Esophagus muscularis mucosa (tissue), 4 donors: ENCODE measurements at regions not wholly inside any gene's neighbourhood (a gene's known extent, or its start where the extent isn't known, plus 50 kb on each side); places are given as distances from the start of the nearest gene placed in this dataset.

Experiments
- DNase-seq: peaks from one replicate; pipeline ENCODE4 v3.0.0-alpha.2; 2017; ENCODE audit errors: extremely low spot score
- H3K27ac ChIP-seq, 4 donors: fragments of 200-600 bp; sonication (generic); replicated peaks in 1 of 4; 1 replicate in 3 of 4; 2 replicates in 1 of 4; pipeline ENCODE4 v1.5.1; 2016 to 2019; ENCODE audit warnings: mild to moderate bottlenecking in 1 of 4
- H3K27me3 ChIP-seq, 4 donors: fragments of 200-600 bp; sonication (generic); one replicate each; pipeline versions ENCODE4 v1.5.1 to v1.6.0; 2016 to 2019
- H3K36me3 ChIP-seq, 4 donors: fragments of 200-600 bp; sonication (generic); one replicate each; pipeline ENCODE4 v1.5.1; 2016 to 2019
- H3K4me1 ChIP-seq, 4 donors: fragments of 200-600 bp; sonication (generic); one replicate each; pipeline ENCODE4 v1.5.1; 2016 to 2019
- H3K4me3 ChIP-seq, 4 donors: fragments of 200-600 bp; sonication (generic); 1 replicate in 2 of 4; 2 replicates in 2 of 4; pipeline ENCODE4 v1.5.1; 2016 to 2019; ENCODE audit warnings: mild to moderate bottlenecking in 4 of 4, moderate library complexity in 1 of 4
- H3K9me3 ChIP-seq, 4 donors: fragments of 200-600 bp; sonication (generic); 1 replicate in 3 of 4; 2 replicates in 1 of 4; pipeline ENCODE4 v1.5.1; 2016 to 2019
- CTCF ChIP-seq, 3 experiments: fragments of 200-600 bp in 2 of 3; fragments of 450-650 bp in 1 of 3; sonication (generic) in 2 of 3; IDR thresholded peaks; one replicate each; pipeline ENCODE4 v1.5.1; 2017 to 2019; ENCODE audit warnings: antibody characterized with exemption in 3 of 3, mild to moderate bottlenecking in 2 of 3, moderate library complexity in 1 of 3
- EP300 ChIP-seq: sonication (generic); formaldehyde crosslinking; IDR thresholded peaks from one replicate; pipeline ENCODE4 v1.6.1; 2017; ENCODE audit warnings: antibody characterized with exemption
- POLR2A ChIP-seq: fragments of 450-650 bp; IDR thresholded peaks from one replicate; pipeline ENCODE4 v1.6.1; 2017; ENCODE audit warnings: antibody characterized with exemption, moderate library complexity, mild to moderate bottlenecking, low read depth
- POLR2AphosphoS5 ChIP-seq, 2 donors: sonication (generic); formaldehyde crosslinking; IDR thresholded peaks; one replicate each; pipeline ENCODE4 v1.6.1; 2017; ENCODE audit warnings: antibody characterized with exemption in 2 of 2
- WGBS: methylation state at CpG from one replicate; pipeline ENCODE4 v1.1.5; 2018; 5-methylcytosine and 5-hydroxymethylcytosine counted together
- intact Hi-C: fragments of 100-400 bp; cut with DNase I; formaldehyde crosslinking; loops from one replicate; pipeline ENCODE4 v1.15.1; 2023

GRCh38 chrX:121102101-121102500, 54.7 kb downstream of the GLUD2 start:
- Histone ChIP-seq H3K4me1 (no peaks in the 10 kb centered on the region), H3K4me3 (no peak overlapping the region), H3K36me3 (no peaks in the 10 kb centered on the region), H3K27ac (no peak overlapping the region), H3K27me3 (no peaks in the 10 kb centered on the region), H3K9me3 (no peaks in the 10 kb centered on the region)
- no peak for DNase-seq
- intact Hi-C loops = no loop called here
- TF ChIP-seq POLR2AphosphoS5 (IDR thresholded peaks at IDR 0.05) (no peak), POLR2A (no peak), EP300 (no peak), CTCF (IDR thresholded peaks at IDR 0.05) (no peak)

DNA sequence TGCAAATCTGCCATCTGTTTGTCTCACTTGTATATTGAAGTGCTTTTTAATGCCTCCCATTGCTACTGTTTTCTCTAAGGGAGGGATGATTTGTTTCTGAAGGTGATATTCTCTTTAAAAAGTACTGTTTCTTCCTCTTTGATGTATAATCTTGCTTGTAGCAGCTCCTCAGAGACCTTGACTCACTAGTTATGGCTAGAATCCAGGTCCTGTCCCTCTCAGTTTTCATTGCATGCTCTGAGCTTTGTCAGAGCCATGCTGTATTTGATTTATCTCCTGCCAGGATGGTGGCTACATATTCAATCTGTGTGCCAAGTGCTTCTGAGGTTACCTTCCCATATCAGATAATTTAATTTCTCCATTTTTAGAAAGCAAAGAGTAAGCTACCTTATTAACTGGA, 56.0 kb downstream of the GLUD2 start:
- intact Hi-C loops = no loop called here
- no peak for DNase-seq

GRCh38 chrX:121106484-121107235, 59.2 kb downstream of the GLUD2 start:
- intact Hi-C loops = no loop called here
- Histone ChIP-seq H3K27ac (no peak overlapping the region), H3K4me3 (no peak overlapping the region), H3K4me1 (no peaks in the 10 kb centered on the region), H3K27me3 (no peaks in the 10 kb centered on the region), H3K9me3 (no peaks in the 10 kb centered on the region), H3K36me3 (no peaks in the 10 kb centered on the region)
- 67% methylated on average over 7 of the region's 7 CpGs for WGBS
- no peak for DNase-seq
- TF ChIP-seq EP300 (no peak), POLR2AphosphoS5 (IDR thresholded peaks at IDR 0.05) (no peak), POLR2A (no peak), CTCF (IDR thresholded peaks at IDR 0.05) (no peak)

More for the DNA sequence above, 56.0 kb downstream of the GLUD2 start:
- TF ChIP-seq POLR2AphosphoS5 (IDR thresholded peaks at IDR 0.05) (no peak), CTCF (IDR thresholded peaks at IDR 0.05) (no peak), EP300 (no peak), POLR2A (no peak)
- Histone ChIP-seq H3K27me3 (no peaks in the 10 kb centered on the region), H3K9me3 (no peaks in the 10 kb centered on the region), H3K4me1 (no peaks in the 10 kb centered on the region), H3K27ac (no peak overlapping the region), H3K4me3 (no peak overlapping the region), H3K36me3 (no peaks in the 10 kb centered on the region)

- no peaks in the 10 kb centered on the region for H3K27me3 ChIP-seq
- WGBS = 45% methylated on average over 2 of the region's 2 CpGs
- intact Hi-C loops = no loop called here
- no peak for DNase-seq
- H3K27ac ChIP-seq = no peak overlapping the region
- no peaks in the 10 kb centered on the region for H3K4me1 ChIP-seq
- no peaks in the 10 kb centered on the region for H3K9me3 ChIP-seq
- H3K4me3 ChIP-seq = no peak overlapping the region
- no peaks in the 10 kb centered on the region for H3K36me3 ChIP-seq
- TF ChIP-seq CTCF (IDR thresholded peaks at IDR 0.05) (no peak), POLR2A (no peak), POLR2AphosphoS5 (IDR thresholded peaks at IDR 0.05) (no peak), EP300 (no peak)
Measured at GRCh38 chrX:121109986-121110385, 62.6 kb downstream of the GLUD2 start.

DNA sequence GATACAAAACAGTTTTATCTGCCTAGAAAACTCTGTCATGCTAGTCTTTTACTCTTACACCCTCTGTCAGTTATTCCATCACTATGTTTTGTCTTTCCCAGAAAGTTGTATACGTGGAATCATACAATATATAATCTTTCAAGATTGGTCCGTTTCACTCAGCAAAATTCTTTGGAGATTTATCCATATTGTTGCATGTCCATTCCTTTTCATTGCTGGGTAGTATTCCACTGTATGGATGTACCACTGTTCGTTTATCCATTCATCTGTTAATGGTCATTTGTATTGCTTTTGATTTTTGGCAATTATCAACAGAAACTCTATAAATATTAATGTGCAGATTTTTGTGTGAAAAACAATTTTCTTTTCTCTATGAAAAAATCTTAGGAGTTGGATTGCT, 63.1 kb downstream of the GLUD2 start:
- Histone ChIP-seq H3K9me3 (no peaks in the 10 kb centered on the region), H3K36me3 (no peaks in the 10 kb centered on the region), H3K4me3 (no peak overlapping the region), H3K27me3 (no peaks in the 10 kb centered on the region), H3K4me1 (no peaks in the 10 kb centered on the region), H3K27ac (no peak overlapping the region)
- DNase-seq = no peak
- TF ChIP-seq EP300 = no peak
- no peak for TF ChIP-seq CTCF (IDR thresholded peaks at IDR 0.05)
- TF ChIP-seq POLR2A = no peak
- no peak for TF ChIP-seq POLR2AphosphoS5 (IDR thresholded peaks at IDR 0.05)
- intact Hi-C loops = no loop called here
- 63% methylated on average over 3 of the region's 3 CpGs for WGBS
